Neural cell (in vitro differentiated cells): ENCODE measurements at regions not wholly inside any gene's neighbourhood (a gene's known extent, or its start where the extent isn't known, plus 50 kb on each side); places are given as distances from the start of the nearest gene placed in this dataset.

Experiments
- EP300 ChIP-seq: fragments of 450-650 bp; conservative IDR thresholded peaks from 2 replicates; pipeline ENCODE4 v1.6.1; 2014; ENCODE audit warnings: antibody characterized with exemption, mild to moderate bottlenecking, moderate library complexity; ENCODE audit not compliant: poor library complexity, severe bottlenecking
- EZH2 ChIP-seq: fragments of 200-600, 300-800 bp; shearing (Covaris generic), sonication (generic); IDR thresholded peaks from 2 replicates; pipeline ENCODE4 v1.6.1; 2014; ENCODE audit warnings: antibody characterized with exemption, low read length, borderline replicate concordance, mild to moderate bottlenecking; ENCODE audit not compliant: insufficient read depth, poor library complexity, severe bottlenecking
- MXI1 ChIP-seq: fragments of 450-650 bp; conservative IDR thresholded peaks from 2 replicates; pipeline ENCODE4 v1.6.1; 2014; ENCODE audit warnings: antibody characterized with exemption, mild to moderate bottlenecking; ENCODE audit not compliant: poor library complexity, severe bottlenecking
- POLR2AphosphoS5 ChIP-seq: IDR thresholded peaks from 2 replicates; pipeline ENCODE4 v1.6.1; 2012
- TF ChIP-seq, protein P1 (sequence below): fragments of 450-650 bp; IDR thresholded peaks from 2 replicates; pipeline ENCODE4 v1.5.1; 2014; ENCODE audit warnings: antibody characterized with exemption, mild to moderate bottlenecking, moderate library complexity; ENCODE audit not compliant: poor library complexity, severe bottlenecking

DNA sequence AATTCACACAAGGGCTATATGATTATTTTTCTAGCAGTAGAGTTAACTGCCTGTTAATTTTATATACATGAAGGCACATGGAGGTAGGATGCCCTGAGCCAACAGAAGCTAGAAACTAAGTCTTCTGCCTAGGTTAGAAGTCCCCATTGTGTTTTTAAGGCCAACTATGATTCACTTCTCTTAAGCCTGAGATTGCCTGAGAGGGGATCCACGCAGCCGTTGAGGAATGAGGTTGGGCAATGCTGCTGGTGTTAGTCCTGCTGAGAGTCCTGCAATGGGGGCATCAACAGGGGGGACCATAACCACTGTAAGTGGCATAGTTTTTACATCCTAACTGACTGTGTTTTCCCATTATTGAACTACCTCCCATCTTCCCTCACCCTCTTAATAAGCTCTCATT lies 60.1 kb upstream of the PFN2 start:
- TF ChIP-seq EZH2 (no peak), MXI1 (no peak), EP300 (no peak), POLR2AphosphoS5 (no peak)
- TF ChIP-seq, protein P1, sequence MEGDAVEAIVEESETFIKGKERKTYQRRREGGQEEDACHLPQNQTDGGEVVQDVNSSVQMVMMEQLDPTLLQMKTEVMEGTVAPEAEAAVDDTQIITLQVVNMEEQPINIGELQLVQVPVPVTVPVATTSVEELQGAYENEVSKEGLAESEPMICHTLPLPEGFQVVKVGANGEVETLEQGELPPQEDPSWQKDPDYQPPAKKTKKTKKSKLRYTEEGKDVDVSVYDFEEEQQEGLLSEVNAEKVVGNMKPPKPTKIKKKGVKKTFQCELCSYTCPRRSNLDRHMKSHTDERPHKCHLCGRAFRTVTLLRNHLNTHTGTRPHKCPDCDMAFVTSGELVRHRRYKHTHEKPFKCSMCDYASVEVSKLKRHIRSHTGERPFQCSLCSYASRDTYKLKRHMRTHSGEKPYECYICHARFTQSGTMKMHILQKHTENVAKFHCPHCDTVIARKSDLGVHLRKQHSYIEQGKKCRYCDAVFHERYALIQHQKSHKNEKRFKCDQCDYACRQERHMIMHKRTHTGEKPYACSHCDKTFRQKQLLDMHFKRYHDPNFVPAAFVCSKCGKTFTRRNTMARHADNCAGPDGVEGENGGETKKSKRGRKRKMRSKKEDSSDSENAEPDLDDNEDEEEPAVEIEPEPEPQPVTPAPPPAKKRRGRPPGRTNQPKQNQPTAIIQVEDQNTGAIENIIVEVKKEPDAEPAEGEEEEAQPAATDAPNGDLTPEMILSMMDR, result no peak
